Breast epithelium (tissue), 4 donors: ENCODE measurements at regions not wholly inside any gene's neighbourhood (a gene's known extent, or its start where the extent isn't known, plus 50 kb on each side); places are given as distances from the start of the nearest gene placed in this dataset.

ENCODE experiments used
- DNase-seq, 2 donors: peaks; one replicate each; pipeline ENCODE4 v3.0.0-alpha.2; 2019; ENCODE audit warnings: low spot score in 2 of 2
- H3K27ac ChIP-seq, 2 donors: fragments of 200-600 bp; sonication (generic) in 1 of 2; one replicate each; pipeline ENCODE4 v1.5.1; 2016 to 2019; ENCODE audit warnings: mild to moderate bottlenecking in 1 of 2
- H3K27me3 ChIP-seq, 2 donors: fragments of 200-600 bp; sonication (generic) in 1 of 2; one replicate each; pipeline versions ENCODE4 v1.5.1 to v1.6.0; 2017 to 2019; ENCODE audit warnings: control low read depth in 1 of 2, mild to moderate bottlenecking in 1 of 2
- H3K36me3 ChIP-seq: fragments of 200-600 bp; one replicate; pipeline ENCODE4 v1.5.1; 2019
- H3K4me1 ChIP-seq, 2 donors: fragments of 200-600 bp; sonication (generic); one replicate each; pipeline ENCODE4 v1.5.1; 2016 to 2019; ENCODE audit warnings: control low read depth in 1 of 2
- H3K4me3 ChIP-seq, 3 donors: fragments of 200-600 bp; sonication (generic); 1 replicate in 2 of 3; 2 replicates in 1 of 3; pipeline ENCODE4 v1.5.1; 2016 to 2019; ENCODE audit warnings: mild to moderate bottlenecking in 3 of 3, moderate library complexity in 2 of 3
- H3K9me3 ChIP-seq, 2 donors: fragments of 200-600 bp; sonication (generic) in 1 of 2; one replicate each; pipeline ENCODE4 v1.5.1; 2016 to 2019; ENCODE audit warnings: control low read depth in 1 of 2
- CTCF ChIP-seq, 3 donors: fragments of 450-650 bp; IDR thresholded peaks; one replicate each; pipeline ENCODE4 v1.5.1; 2016 to 2017; ENCODE audit warnings: antibody characterized with exemption in 3 of 3, mild to moderate bottlenecking in 3 of 3, moderate library complexity in 3 of 3
- POLR2A ChIP-seq: fragments of 450-650 bp; IDR thresholded peaks from one replicate; pipeline ENCODE4 v1.6.1; 2016; ENCODE audit warnings: antibody characterized with exemption, mild to moderate bottlenecking, moderate library complexity
- POLR2AphosphoS5 ChIP-seq, 3 donors: sonication (generic); formaldehyde crosslinking; IDR thresholded peaks; one replicate each; pipeline ENCODE4 v1.6.1; 2017; ENCODE audit warnings: antibody characterized with exemption in 3 of 3
- intact Hi-C: fragments of 100-400 bp; cut with DNase I; formaldehyde crosslinking; loops from one replicate; pipeline ENCODE4 v1.15.1; 2023; ENCODE audit warnings: low total_unique reads

- DNase-seq = no peak
- Histone ChIP-seq H3K4me3 (no peak overlapping the region), H3K27me3 (no peaks in the 10 kb centered on the region), H3K9me3 (peaks cover 37 to 40% of the 10 kb centered on the region in 2 donors), H3K4me1 (no peaks in the 10 kb centered on the region), H3K36me3 (no peaks in the 10 kb centered on the region), H3K27ac (no peak overlapping the region)
- intact Hi-C loops = no loop called here
- TF ChIP-seq POLR2AphosphoS5 (IDR thresholded peaks at IDR 0.05) (no peak), CTCF (IDR thresholded peaks at IDR 0.05) (no peak), POLR2A (no peak)
These were observed 4746.2 kb upstream of the OR11H1 start for GRCh38 chr22:10781571-10782403.
